HG03097 (cell line): ENCODE measurements at regions not wholly inside any gene's neighbourhood (a gene's known extent, or its start where the extent isn't known, plus 50 kb on each side); places are given as distances from the start of the nearest gene placed in this dataset.

Experiments used
- ATAC-seq: cut with Tn5 transposase; IDR thresholded peaks from one replicate; pipeline ENCODE4 v1.9.1; 2021; ENCODE audit not compliant: unreplicated experiment, low FRiP score

DNA sequence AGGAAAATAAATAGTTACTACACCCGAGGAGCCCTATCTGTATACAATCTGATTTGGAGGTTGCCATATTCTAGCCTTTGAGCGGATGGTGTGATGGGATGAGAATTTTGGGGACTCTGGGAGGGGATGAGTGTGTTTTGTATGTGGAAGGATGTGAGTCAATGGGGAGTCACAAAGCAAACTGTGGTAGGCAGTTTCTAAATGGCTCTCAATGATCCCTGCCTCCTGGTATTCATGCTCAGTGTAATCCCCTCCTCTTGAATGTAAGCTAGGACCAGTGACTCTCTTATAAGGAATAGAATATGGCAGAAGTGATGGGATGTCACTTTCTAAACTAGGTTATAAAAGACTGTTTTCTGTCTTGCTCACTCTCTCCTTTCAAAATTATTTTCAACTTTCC lies 205.7 kb upstream of the RIOK2 start:
- ATAC-seq: no peak

DNA sequence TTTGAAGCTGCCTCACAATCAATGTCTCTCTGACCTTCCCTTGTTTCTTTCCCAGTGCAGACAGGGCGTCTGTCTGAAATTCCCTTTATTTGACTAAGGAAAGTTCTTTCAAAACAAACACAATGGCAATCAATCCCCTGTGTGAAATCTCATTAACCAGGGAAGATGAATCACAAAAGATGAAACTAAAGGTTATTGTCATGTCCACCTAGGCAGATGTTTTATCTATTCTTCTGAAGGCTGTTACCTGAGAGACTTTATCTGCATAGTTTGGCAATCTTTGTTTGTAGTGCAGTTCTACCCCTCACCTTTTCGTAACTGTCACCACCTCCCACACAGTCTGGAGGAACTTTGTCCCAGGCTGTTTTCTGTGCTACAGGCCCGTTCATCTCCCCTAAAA lies 217.5 kb upstream of the RIOK2 start:
- no peak for ATAC-seq

DNA sequence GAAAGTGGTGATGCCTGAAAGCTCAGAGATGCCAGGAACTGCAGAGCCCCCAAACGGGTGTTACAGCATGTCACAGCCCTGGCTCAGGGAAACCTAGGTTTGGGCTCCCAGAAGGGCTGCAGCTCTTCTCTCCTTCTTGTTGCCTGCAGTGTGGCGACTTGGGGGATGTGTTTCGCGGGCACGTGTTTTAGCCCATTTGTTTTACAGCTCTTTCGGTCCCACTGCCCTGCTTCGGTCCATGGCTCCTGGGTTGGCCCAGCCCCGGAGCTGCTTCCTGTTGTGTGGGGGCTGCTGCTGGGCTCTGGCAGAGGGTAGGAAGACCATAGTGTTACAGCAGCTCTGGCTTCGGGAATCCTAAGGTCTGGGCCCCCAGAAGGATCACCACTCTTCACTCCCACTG lies 222.9 kb upstream of the RIOK2 start:
- ATAC-seq: no peak

DNA sequence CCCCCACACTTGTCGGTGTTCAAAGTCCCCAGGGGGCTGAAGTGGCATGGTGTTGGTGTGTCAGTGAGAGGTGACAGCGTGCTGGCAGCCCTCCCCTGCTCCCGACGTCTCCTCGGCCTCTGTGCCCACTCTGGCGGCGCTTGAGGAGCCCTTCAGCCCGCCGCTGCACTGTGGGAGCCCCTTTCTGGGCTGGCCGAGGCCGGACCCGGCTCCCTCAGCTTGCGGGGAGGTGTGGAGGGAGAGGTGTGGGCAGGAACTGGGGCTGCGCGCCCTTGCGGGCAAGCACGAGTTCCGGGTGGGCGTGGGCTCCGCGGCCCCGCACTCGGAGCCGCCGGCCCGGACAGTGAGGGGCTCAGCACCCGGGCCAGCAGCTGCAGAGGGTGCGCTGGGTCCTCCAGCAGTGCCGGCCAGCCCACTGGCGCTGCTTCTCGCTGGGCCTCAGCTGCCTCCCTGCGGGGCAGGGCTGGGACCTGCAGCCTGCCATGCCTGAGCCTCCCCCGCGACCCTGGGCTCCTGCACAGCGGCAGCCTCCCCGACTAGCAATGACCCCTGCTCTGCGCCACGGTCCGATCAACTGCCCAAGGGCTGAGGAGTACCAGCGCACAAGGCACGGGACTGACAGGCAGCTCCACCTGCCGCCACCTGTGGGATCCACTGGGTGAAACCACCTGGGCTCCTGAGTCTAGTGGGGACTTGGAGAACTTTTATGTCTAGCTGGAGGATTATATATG lies 224.1 kb upstream of the RIOK2 start:
- ATAC-seq: no peak

DNA sequence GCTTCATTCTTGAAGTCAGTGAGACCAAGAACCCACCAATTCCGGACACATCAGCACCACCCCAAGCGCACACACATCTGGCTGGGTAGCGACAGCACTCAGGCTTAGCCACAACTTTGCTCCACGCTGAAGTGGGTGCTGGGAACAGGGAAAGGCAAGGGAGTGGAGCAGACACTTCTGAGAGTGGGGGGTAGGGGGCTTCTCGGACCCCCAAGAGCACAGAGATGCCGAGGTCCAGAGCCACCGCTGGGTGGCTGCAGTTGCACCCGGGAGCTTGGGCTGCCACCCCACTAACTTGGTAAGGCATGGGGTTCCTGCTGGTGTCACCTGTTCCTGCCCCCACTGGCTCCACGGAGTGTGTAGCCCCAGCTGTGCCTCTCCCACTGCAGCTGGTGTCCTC lies 225.3 kb upstream of the RIOK2 start:
- no peak for ATAC-seq

DNA sequence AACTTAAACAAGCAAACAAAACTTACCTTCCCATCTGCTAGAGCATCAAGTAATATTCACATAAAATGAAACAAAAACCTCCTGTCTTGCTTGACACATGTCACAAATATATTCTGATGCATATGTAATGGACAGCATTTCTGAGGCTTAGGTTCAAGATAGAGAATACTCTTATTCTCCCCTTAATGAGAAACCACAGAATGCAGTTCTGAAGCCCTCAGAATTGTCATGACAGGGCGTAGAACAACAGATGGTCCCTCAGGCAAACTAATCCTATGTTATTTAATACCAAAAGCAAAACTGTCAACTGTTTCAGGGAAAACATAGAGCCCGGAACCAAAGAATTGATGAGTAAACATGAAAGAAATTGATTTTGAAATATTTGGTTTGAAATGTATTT lies 229.9 kb upstream of the RIOK2 start:
- no peak for ATAC-seq

DNA sequence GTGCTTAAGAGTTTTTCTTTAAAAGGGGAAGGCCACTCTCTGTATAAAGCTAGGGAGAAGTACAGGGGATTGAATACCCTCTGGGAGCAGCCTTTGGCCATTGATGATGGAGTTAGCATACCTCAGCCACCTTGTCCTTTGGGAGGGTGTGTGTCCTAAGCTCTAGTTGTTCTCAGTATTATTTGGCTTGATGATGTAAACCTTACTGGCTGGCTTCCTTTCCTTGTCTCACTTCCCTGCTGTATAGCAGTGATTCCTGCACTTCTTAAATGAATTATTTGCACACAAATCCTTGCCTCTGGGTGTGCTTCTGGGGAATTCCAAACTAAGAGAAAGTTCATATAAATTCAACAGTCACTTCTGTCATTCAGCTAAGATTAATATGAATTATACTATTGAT lies 234.9 kb upstream of the RIOK2 start:
- ATAC-seq: no peak

DNA sequence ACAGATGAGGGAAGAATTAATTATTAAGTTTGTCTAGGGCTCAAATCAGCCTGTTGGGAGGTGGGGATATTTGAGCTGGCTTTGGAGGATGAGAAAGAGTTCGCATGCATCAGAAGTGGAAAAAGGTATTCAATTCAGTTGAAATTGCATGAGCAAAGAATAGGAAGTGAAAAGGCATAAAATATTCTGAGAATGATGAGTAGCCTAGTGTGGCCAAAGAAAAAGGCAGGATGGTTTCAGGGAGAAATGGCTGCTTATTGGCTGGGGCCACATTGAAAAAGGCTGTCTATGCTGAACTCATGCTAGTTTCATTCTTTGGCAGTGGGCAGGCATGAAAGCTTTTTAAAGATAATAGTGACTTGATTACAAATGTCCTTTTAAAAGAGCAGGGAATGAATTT lies 235.4 kb upstream of the RIOK2 start:
- ATAC-seq: no peak

DNA sequence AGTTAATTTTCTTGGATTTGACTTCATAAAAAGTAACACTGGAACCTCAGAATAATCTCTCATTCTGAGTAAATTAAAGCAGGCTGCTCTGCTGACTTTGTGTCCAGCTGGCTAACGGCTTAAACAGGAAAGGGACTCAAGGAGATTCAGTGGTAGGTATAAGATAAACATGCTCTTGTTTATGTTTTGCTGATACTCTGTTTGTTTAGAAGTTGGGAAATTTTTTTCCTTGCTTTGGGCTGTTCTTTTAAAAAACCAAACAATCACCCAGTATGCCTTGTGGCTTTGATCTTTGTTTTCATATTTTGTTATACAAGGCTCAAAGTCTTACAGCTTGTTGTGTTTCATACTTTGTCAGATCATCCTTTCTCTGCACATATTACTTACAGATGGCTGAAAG lies 237.6 kb upstream of the RIOK2 start:
- no peak for ATAC-seq

DNA sequence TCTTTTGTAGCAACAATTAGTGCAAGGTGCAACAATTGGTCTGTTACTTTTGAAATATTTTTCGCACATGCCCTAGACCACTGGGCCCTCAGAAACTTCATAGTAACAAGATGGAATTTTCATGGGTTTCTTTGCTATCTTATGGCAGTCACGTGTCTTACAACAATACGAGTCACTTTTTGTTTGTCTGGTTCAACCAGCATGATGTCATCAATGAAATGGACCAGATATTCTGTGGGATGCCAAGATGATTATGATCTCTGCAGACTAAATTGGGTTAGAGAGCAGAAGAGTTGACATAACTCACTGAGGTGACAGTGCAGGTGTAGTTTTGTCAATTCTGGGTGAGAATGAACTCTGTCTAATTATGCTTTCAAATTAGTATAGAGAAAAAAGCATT lies 239.6 kb upstream of the RIOK2 start:
- no peak for ATAC-seq

DNA sequence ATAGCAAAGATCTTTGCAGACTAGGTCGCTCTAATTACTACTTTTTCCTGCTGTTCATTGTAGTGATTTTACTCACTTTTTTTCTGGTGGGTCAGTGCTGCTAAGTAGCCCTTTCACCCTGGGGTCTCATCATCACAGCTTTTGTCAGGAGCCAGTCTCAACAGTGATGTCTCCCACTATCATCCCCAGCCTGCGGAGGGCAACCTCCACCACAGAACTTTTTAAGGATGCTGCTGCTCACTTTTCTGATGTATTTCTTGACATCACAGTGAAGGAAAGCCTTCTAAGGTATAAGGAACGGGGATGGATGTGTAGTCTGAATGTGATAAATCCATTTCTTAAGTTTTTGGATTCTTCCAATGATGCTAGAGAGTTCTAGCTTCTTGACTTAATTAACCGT lies 242.5 kb upstream of the RIOK2 start:
- ATAC-seq: no peak

DNA sequence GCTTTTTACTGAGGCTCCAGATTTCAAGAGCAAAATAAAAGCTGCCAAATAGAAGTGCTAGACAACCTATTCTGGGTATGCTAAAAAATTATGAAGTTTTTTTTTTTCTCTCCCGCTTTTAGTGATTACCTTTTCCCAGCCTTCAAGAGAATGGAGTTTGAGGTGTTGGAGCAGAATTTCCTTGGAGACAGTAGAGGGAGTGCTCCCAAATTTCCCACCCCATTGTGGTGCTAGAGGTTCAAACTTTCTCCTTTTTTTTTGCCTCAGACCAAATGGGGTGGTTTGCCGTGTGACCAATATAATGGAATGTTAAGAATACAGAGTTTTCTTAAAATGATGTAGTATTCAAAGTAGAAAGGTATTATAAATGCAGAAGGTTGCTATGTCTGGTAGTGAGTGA lies 244.2 kb upstream of the RIOK2 start:
- no peak for ATAC-seq

DNA sequence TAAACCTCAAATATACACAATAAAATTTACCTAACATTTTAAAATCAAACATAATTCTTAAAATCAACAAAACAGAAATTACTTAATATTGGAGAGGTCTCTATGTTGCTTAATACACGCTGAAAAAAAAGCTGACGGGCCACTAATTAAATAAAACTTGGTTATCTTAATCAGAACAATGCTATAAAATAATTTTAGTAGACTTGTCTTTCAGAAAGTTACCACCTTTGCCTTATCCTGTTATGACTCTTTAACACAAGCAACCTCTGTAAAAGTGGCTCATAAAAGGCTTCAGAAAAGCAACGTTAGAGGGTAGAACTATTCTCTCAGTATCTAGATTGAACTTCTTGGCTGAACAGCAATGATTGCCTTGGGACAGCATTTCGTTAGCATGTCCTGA lies 251.0 kb upstream of the RIOK2 start:
- ATAC-seq: no peak

DNA sequence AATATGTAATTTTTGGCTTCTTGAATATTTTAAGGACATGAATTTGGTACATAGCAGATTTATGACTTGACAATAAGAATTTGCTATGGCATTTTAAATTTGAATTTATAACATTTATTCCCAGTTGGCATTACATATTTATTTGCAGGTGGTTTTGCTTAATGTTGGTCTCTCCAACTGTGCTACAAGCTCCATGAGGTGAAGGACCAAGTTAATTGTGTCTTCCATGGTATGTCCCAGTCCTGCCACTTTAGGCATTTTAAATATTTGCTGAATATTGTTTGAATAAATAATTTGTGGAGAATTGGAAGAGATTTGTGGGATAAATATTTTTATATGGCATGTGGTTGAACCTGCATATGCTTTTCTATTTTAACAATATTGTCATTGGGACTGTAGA lies 253.4 kb upstream of the RIOK2 start:
- ATAC-seq: no peak

DNA sequence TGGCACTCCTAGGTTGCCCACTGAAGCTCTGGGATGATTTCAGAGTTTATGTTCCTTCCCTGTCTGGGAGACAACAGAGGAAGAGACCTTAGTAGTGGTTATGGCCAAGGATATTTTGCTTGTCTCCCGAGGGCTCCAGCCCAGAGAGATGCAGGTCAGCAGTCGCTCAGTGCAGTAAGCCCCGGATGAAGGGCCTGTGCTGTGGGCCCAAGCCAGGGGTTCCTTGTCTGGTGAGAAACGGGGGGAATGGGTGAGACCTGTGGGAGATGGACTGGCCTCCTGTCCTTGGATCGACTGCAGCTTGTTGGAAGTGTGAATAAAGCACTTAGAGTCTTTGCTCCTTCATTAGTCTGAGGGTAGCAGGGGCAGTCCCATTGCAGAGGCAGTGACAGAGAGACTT lies 260.7 kb upstream of the RIOK2 start:
- ATAC-seq: no peak

DNA sequence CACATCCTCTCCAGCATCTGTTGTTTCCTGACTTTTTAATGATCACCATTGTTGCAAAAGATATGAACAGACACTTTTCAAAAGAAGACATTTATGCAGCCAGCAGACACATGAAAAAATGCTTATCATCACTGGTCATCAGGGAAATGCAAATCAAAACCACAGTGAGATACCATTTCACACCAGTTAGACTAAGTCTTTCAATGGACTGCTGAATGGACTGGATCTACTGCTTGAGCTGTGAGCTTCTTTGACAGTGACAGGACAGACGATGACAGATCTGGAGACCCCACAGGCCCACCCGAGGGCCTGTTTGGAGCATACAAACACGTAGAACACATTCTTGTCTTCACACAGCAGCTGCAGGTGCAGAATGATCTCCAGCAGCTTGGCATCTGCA lies 266.1 kb upstream of the RIOK2 start:
- ATAC-seq: no peak

DNA sequence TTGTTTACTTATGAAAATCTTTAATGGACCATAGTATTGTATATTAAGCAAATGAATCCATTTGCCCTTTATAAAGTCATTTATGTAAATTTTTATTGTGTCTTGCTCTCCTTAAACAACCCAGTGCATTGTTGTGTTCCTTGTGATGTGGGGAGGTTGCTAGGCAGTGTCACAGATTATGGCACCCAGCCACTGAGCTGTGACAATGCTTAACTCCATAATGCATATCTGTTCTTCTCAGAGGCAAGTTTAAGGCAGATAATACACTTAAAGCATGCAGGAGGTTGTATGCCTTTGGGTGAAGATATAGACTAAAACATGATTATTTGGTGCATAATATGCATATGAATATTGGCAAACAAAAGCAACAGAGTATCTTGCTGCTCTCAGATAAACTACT lies 269.6 kb upstream of the RIOK2 start:
- ATAC-seq: no peak

DNA sequence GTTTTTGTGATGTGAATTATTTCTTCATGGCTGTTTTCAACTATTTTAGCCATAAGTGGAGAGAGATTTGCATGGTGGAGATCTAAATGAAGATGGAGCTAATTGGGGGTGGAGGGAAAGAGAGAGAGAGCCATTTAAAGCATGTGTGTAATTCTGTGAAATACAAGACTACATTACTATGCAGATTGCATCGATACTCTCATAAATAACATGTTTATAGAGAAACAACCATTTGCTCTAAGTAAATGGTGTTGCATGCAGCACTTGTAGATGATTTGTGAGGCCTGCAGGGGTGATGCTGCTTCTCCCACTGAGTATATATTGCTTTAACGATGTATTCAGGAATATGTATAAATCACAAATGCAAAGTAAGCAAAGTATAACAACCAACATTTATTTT lies 270.2 kb upstream of the RIOK2 start:
- no peak for ATAC-seq

DNA sequence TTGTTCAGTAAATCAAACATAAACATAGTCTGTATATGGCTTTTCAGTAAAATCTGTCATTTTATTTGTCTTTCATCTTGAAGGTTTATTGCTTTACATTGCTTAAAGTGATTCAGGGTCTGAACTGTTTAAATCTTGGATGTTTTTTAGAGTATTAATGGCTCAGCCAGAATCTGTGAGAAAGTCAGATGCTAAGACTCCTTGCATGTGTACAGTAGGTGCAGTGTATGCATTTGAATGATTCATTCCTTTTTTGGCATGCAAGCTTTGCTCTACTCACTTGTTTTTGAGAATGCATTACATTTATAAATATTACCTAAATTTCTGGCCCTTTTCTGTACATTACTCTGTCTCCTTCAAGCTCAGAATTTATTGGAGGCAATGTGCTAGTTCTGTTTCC lies 271.0 kb upstream of the RIOK2 start:
- no peak for ATAC-seq

DNA sequence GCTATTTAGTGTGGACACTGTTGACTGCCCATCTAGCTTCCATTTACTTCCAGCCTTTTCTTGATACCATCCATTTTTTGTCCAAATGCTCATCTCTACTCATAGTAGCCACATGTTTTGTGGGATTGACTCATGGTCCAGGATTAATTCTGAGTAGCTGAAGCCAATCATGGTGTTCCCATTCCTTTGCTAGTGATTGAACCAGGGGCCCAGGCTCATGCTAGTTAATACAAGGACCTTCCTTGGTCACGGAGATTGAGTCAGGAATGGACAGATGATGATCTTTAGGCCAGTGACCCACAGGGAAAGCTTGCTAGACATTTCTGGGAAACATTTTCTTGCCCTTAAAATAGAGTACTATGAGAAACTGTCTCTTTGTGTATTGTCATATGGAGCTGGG lies 272.9 kb upstream of the RIOK2 start:
- no peak for ATAC-seq

DNA sequence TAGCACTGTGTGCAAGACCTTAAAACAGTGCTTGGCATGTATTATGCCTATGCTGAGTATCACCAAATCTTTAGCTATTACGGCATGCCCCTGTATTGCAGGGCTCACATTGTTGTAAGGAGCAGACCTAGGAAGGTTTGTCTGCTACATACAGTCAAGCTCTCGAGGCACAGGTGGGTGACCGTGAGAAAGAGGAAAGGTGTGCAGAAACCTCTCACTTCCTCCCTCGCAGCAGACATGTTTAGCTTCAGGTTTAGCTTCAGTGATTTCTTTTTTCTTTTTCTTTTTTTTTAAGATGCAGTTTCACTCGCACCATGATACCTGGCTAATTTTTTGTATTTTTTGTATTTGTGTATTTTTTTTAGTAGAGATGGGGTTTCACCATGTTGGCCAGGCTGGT lies 275.8 kb upstream of the RIOK2 start:
- ATAC-seq: no peak

DNA sequence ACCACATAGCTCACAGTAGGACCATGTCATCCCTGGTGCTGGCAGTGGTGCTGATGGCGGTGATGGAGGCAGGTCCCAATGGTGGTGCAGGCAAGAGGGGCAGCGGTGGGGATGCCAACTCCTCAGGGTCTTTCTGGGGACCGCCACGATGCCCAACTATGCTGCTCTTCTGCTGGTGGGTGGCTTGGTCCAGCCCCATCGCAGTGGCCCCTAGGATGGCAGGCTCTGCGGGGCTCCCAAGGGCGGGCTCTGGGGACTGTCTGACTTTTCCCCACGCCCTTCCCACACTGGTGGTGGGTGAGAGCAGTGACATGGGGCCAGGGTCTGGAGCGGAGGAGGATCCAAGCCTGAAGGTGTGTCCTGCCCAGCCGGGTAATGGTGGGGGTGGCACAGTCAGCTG lies 288.9 kb upstream of the RIOK2 start:
- no peak for ATAC-seq

DNA sequence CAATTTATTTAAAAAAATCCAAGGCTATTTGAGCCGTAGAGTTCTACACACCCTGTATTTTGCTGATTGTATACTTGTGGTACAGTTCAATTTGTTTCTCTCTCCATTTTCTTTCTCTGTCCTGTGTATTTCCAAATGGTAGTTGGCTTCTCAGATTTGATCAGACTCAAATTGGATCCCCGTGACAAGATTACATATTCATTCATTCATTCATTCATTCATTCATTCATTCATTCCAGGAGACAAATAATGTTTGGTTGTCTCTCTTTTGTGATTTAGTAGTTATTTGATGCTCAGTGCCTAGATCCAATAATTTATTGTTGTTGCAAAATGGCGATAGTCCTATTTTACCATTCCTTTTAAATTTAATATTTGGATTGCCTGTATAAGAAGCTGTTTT lies 292.8 kb upstream of the RIOK2 start:
- no peak for ATAC-seq
